ENCODE measurements at regions not wholly inside any gene's neighbourhood (a gene's known extent, or its start where the extent isn't known, plus 50 kb on each side); places are given as distances from the start of the nearest gene placed in this dataset.

DNA sequence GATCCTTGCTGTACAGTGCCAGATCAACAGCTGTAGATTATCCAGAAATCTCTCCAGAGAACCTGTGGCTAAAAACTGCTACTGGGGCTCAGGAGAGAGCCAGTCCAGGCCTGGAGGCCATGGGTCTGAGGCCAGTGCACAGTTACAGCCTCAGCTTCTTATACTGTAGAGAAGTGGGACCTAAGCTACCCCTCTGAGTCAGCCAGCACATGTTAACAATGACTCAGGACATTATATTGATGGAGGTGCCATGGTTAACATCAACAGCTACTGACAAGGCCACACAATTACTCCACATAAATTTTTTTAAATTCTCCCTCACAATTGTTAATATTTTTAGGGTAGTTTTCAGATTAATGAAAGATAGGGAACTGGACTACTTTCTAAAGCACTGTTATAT is 138.5 kb downstream of the RBM26 start:
- no peak for DNase-seq (ENCODE audit: low read depth in 2 of 2)

DNA sequence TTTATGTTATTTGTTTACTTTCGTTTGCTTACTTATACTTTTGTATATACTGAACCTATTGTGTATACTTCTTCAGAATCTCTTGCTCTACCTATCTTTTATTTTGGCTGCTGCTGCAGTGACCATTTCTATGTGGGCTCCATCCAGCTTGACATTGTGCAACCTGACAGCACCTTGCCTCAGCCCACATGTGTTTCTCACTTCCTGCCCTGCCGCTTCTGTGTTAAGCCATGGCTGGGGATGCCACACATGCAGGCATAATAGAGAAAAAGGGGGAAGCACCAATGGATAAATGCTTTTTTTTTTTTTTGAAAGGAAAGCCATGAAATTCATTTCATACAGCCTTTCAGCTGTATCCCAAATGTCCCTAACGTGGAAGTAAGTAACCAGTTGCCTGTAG is 147.6 kb downstream of the RBM26 start:
- DNase-seq (ENCODE audit: low read depth in 2 of 2): no peak

DNA sequence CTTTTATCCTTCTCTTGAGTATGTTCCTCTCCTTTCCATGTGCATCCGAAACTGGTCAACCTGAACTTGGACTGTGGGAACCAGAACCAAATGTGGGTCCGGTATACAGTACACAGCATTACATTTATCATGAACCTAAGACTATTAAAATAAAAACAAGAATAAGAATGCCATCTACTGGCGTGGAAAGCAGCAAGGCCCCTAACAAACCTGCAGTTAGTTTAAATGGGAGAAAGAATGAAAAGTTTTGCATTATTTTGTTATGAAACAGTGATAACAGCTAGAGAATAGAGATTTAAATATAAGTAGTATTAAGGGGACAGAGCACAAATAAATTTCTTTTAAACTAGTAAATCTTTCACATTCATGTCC is 159.5 kb downstream of the RBM26 start:
- DNase-seq (ENCODE audit: low read depth in 2 of 2): no peak

DNA sequence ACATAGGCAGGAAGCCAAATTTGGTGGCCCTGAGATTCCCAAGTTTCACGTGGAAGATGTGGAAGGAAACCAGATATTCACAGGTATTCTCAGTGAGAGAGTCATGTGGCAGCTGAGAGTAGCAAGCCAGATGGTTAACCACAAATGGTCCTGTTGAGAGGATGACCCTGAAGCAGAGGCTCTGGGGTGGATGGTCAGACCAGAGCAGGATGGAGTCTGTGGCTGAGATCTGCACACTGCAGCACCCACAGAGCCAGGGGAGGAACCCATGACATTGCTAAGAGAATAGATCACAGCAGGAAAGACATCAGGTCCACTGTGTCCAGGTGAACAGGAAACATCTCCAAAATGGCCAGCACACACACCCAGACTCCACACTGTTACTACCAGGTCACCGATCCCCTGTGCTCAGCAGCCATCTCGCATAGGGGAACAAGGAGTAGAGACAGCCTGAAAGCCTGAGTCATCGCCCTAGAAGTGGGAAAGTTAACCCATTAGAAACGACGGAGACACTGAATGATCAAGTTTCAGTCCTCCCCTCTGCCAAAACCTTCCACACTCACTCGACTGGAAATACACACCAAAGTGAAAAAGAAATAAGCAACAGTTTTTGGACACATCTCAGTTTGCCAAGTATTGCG is 160.0 kb downstream of the RBM26 start:
- DNase-seq (ENCODE audit: low read depth in 2 of 2): no peak

DNA sequence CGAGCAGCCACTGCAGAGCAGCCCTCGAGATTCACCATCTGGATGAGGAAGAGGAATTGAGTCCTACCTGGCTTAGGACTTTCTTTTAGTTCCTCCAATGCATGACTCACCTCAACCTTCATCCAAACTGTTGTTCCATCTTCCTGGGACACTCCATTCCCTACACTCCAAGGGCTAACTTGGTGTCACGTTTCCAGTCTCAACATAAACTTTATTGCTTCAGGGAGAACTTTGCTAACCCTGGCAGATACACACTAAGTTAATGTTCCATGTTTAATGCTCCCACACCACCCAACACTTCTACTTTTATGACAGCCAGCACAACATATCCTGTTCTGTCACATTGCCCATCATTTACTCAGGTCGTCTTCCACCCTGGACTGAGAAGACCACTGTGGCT is 164.4 kb downstream of the RBM26 start:
- no peak for DNase-seq (ENCODE audit: low read depth in 2 of 2)

DNA sequence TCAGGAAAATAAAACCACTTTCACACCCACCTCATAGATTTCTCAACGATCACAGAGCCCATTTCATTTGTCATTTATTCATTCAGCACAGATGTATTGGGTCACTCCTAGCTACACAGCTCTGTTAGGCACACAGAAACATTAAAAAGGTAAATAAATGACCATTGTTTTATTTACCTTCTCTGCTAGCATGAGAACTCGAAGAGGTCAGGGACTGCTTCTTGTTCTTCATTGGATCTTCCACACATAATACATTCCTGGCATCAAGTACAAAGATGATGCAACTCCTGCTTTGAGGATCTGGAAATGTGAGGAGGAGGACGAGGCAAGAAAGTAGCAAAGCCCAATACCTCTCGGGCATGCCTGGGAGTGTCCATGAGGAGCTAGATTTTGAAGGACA is 168.1 kb downstream of the RBM26 start:
- DNase-seq (ENCODE audit: low read depth in 2 of 2): no peak

DNA sequence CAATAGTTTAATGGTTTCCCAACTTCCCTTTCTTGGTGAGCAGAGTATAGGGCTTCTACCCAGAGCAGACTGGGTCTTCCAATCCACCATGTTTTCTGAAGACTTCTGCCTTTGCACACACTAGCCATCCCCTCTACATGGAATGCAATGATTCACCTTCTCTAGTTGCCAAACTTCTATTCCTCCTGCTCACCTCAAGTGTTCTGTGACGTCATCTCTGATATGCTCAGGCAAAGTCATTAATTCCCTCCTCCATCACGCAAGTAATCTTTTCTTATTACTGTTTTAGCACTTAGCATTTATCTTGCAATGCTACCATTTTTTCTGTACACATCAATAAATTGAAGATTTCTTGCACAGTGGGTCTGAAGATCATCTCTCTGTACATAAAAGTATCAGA is 174.2 kb downstream of the RBM26 start:
- no peak for DNase-seq (ENCODE audit: low read depth in 2 of 2)

DNA sequence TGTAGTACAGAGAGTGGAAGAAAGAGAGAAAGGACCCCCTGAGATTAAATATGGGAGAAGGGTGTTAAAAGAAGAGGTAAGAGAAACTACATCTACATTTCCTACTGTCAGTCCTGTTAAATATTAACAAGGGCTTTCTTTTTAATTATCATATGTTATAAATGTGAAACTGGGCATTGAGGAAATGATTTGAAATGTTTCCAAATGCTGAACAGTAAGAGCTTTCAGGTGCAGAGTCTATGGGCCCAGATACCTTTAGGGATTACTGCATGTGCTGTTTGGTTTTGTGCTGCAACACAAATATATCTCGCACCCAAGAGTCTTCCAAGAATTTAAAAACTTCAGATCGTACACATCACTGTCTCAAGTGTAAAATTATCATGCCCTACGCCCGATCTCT is 176.3 kb downstream of the RBM26 start:
- no peak for DNase-seq (ENCODE audit: low read depth in 2 of 2)

DNA sequence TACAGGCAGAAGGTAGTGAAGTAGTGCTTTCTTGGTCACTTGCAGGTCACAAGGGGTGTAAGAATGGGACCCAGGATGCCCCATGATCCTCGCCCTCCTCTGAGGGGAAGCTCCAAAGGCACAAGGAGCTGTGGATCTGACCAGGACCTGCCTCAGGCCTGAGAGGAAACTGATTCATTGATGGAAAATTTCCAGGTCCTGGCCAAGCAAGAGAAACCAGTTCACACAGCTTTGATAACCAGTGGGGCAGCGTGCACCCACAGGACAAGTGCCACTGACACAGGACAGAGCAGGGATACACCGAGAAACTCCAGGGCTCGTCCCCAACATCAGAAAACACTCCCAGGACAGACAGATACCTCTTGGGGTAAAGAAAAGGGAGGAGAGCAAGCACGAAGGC is 177.1 kb downstream of the RBM26 start:
- no peak for DNase-seq (ENCODE audit: low read depth in 2 of 2)

DNA sequence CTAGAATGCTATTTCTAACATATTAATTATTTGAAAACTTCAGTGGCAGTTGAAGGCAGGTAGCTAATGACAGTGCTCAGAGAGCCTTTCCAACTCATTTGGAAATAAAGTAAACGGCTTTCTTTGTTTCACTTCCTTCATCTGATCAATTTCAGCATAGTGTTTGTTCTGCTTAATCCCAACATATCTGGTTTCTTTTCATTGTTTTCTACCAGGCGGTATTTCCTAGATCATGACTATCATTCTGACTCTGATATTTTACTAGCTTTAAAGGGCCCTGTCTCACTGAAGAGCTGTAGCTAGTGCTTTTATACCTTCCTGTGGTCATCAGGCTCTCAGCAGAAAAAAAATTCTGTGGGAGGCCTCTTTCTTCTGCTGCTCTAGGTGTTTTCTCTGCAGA is 178.6 kb downstream of the RBM26 start:
- no peak for DNase-seq (ENCODE audit: low read depth in 2 of 2)

DNA sequence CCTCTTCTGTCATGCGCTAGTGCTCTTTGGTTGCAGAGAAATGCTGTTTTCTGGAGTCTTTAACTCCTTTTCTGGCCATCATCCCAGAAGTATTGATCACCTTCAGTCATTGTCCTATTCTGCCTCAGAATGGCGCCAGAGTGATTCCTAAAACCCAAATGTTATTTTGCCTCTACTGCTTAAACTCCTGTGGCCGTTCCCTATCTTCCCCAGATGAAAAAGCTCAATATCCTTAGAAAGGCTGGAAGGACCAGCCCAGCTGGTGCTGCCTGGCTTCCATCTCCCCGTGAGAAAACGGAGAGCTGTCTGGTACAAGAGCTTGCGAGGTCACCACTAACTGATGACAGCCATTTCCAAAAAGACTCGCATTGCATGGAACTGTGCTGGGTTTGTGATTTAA is 179.1 kb downstream of the RBM26 start:
- no peak for DNase-seq (ENCODE audit: low read depth in 2 of 2)

DNA sequence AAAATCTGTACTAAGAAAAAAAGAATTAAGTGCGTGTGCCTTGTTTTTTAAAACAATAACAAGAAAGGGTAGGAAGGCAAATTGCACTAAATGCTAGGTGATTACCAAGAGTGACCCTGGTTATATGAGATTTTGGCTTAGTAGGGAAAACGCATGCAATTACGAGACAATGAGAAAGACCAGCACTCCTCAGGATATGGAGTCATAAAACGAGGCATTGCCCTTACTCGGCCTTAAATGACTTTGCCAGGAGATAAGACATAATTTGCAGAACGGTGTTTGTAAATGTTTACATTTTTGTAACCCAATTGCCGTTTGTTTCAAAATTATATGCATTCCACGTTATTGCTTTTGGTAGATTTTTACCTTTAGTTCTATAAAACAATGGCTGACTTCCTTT is 179.8 kb downstream of the RBM26 start:
- no peak for DNase-seq (ENCODE audit: low read depth in 2 of 2)

DNA sequence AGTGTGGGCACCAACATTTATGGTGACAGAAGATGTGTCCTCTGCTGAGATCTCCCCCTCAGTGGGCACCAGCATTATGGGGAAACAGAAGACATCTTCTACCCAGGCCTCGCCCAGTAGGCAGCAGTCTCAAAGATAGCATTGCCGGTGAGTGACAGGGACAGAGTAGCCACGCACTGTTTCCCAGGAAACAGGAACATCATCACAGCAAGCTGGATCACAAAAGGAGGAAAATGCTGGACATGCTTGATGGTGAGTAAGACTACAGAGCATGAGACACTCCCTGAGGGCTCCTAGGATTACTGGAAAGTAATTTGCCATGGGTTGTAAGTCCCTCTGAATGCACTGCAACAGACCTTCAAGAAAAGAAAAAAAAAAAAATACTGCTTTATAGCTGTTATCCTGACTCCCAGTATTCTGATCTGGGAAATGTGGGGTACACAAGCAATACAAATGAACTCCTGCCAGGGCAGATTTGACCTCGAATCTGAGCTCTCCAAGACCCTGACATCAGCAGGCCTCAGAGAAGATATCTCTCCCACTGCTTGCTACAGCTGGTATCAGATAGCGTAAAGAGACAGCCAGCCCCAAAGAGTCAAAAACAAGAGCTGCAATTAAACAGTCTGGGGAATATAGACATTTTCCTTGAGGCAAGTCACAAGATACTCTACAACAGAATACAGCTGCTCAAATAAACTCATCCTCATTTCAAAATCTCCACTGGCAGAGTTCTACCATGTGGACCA is 180.4 kb downstream of the RBM26 start:
- DNase-seq (ENCODE audit: low read depth in 2 of 2): no peak

DNA sequence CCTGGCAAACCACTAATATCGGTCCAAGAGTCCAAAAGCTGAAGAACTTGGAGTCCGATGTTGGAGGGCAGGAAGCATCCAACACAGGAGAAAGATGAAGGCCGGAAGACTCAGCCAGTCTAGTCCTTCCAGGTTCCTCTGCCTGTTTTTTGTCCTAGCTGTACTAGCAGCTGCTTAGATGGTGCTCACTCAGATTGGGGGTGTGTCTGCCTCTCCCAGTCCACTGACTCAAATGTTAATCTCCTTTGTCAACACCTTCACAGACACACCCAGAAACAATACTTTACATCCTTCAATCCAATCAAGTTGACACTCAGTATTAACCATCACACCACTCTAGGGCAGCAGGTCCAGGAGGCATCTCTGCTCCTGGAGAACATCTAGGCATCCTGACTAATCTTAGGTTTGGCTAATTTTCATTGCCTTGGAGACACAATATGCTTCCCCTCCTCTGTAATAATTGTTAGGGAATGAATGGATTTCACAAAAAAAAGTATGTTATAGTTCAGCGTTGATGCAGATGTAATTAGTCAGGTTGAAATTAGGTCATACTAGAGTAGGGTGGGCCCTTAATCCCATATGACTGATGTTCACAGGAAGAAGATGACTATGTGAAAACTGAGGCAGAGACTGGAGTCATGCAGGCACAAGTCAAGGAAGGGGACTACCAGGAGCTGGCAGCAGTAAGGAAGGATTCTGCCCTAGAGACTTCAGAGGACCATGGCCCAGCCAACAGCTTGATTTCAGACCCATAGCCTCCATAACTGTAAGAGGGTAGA is 183.4 kb downstream of the RBM26 start:
- DNase-seq (ENCODE audit: low read depth in 2 of 2): no peak

DNA sequence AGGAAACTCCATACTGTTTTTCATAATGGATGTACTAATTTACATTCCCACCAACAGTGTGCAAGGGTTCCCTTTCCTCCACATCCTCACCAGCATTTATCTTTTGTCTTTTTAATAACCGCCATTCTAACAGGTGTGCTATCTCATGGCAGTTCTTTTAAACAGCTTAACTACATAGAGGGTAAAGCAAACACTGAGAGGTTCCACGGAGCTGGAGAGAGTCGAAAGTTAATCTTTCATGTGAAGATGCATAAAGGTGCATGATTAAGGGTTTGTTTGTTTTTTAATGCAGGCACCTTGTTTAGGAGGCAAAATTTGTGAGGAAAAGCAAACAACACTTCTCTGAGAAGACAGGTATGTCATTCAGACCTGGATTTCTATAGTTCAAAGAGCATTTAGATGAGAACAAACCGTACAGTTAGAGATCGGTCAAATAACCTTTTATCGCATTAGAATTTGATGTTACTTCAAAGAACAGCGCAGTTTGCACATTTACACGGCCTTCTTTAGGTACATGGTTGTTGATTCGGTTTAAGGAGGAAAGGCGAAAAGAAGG is 193.9 kb downstream of the RBM26 start:
- no peak for DNase-seq (ENCODE audit: low read depth in 2 of 2)

DNA sequence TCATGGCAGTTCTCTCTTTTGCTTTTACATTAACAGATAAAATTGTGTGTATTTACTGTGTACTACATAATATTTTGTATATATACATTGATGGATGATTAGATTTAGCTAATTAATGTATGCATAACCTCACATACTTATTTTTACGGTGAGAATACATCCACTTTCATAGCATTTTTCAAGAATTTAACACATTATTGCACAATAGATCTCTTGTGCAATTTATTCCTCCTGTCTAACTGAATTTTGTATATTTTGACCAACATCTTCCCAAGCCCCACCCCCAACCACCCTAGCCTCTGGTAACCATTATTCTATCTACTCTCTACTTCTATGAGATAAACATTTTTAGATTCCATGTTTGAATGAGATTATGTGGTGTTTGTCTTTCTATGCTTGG is 194.7 kb downstream of the RBM26 start:
- DNase-seq (ENCODE audit: low read depth in 2 of 2): no peak

DNA sequence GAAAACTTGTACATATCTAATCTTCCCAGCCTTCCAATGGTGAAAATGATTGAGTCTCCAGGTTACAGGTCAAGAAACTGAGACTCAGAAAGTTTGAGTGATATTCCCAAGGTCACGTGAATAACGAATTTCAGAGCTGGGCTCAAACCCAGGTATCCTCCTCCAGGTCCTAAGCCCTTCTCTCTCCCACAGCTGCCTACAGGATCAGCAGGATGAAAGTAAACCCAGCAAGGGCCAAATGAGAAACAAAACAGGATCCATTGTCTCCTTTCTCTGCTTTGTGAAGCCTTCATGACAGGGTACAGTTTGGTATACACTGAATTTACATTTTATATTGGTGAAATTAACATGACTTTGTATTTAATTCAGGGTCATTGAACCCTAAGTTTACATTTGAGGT is 208.1 kb downstream of the RBM26 start:
- DNase-seq (ENCODE audit: low read depth in 2 of 2): no peak

DNA sequence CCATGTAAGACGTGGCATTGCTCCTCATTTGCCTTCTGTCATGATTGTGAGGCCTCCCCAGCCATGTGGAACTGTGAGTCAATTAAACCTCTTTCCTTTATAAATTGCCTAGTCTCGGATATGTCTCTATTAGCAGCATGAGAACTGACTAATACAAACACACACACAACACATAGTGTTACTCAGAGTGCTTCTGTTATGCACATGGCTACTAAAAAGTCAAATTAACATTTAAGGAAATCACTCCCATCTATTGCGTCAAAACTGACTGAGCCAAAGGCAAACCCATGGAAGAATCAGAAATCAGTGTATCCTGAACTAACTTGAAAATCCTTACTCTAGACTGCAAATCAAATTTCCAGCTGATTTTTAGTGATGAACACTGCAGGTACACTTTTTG is 209.2 kb downstream of the RBM26 start:
- DNase-seq (ENCODE audit: low read depth in 2 of 2): no peak

DNA sequence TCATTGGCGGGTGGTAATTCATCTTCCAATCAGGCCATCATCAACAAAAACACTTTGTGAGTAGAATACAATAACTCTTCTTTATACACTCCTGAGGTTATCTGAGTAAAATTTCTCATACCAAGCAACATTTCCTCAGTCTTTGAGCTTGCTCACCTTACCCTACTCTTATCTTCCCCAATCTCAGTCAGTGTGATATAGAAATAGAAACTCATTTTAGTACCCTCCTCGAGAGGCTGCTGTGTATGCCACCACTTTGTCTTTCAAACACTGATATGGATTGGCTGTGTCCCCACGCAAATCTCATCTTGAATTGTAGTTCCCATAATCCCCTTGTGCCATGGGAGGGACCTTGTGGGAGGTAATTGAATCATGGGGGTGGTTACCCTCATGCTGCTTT is 209.7 kb downstream of the RBM26 start:
- no peak for DNase-seq (ENCODE audit: low read depth in 2 of 2)

DNA sequence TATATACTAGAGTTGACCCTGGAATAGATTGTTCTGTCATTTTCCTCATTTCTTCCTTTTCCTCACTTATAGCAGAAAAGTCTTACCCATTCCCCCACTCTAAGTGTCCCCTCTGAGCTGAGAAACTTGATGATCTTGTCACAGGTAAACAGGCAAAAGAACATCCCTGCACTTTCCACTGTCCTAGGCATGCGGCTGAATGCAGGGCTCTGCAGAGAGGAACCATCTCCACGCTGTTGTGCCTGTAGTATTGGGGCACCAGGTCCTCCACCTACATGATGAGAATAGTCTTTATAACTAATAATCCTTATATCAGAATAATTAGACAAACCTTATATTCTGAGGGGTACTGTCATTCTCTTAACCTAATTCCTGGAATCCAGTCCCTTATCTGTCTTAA is 211.3 kb downstream of the RBM26 start:
- no peak for DNase-seq (ENCODE audit: low read depth in 2 of 2)

DNA sequence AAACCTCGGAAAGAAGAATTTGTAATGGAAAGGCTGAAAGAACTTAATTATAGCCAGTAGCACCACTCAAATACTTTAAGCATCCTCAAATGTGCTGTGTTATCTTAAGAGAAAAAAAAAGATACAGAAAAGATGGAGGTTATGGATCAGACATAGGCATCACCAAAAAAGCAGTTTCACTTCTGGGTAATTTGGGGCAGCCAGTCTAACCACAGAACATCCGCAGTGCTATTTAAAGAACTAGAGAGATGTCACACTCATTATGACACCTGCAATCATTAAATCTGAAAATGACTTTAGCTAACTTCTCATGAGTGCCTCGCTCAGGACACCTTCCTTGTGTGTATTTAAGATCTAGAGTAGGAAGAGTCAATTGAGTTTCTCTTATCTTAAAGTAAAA is 211.8 kb downstream of the RBM26 start:
- DNase-seq (ENCODE audit: low read depth in 2 of 2): no peak

DNA sequence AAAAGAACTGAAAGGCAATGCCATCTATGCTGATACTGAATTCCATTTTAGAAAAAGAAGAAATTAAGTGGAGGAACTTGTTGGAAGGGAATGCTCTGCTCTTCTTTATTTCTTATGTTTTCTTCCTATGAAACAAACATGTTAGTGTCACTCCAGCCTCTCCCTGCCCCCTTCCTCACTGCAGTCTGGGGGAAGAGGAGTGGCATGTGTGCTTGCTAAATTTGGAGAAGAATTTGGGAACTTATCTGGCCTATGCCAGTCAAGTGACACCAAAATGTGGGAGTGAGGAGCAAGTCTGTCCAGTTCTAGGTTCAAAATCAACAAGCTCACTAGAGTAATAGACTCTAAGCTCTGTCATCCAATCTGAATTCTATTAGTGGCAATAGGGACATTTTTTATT is 214.6 kb downstream of the RBM26 start:
- DNase-seq (ENCODE audit: low read depth in 2 of 2): no peak

DNA sequence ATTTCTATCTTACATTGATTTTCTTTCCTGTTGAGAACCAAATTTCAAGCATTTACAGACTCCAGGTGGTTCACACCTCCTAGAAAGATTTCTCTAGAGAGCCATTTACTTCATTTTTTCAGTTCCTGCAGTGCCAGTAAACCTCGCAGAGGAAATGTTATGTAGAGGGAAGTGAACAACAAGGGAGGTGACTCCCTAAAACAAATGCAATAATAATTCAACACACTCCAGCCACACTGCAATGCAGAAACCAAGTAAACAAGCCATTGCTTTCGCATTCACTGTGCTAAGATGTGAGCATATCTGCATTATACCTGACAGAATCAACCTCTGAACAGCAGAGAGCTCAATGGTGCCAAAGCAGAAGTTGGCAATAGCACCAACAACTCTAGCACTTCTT is 215.1 kb downstream of the RBM26 start:
- no peak for DNase-seq (ENCODE audit: low read depth in 2 of 2)
